ENCODE measurements at regions not wholly inside any gene's neighbourhood (a gene's known extent, or its start where the extent isn't known, plus 50 kb on each side); places are given as distances from the start of the nearest gene placed in this dataset.

DNA sequence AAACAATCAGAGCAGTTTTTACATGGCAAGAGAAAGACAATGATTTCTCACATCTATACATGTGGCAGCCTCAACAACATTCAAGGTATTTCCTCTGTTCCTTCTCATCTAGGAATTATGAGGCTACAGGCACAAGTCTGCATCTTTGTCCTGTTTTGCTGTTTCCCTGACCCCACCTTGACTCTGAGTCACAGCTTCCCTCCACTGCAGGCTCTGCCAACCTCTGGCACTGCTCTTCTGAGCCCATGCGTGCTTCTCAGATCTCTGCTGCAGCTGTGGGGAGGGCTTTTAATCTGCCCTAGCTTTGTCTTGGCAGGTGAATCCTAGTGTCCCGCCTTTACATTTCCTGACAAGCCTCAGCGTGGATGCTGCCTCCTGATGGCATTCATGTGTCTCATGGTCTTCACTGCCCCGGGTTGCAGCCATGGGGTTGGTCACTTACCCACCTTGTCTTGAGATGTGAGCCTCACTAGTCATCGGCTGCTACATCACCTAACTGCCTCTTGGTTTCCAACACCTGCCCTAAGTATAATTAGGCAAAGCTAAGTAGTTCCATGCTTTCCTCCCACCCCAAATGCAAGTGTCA lies 578.5 kb downstream of the TBC1D22A start:
- TF ChIP-seq, protein P1, sequence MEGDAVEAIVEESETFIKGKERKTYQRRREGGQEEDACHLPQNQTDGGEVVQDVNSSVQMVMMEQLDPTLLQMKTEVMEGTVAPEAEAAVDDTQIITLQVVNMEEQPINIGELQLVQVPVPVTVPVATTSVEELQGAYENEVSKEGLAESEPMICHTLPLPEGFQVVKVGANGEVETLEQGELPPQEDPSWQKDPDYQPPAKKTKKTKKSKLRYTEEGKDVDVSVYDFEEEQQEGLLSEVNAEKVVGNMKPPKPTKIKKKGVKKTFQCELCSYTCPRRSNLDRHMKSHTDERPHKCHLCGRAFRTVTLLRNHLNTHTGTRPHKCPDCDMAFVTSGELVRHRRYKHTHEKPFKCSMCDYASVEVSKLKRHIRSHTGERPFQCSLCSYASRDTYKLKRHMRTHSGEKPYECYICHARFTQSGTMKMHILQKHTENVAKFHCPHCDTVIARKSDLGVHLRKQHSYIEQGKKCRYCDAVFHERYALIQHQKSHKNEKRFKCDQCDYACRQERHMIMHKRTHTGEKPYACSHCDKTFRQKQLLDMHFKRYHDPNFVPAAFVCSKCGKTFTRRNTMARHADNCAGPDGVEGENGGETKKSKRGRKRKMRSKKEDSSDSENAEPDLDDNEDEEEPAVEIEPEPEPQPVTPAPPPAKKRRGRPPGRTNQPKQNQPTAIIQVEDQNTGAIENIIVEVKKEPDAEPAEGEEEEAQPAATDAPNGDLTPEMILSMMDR (conservative IDR thresholded peaks at IDR 0.05; ENCODE audit: low read length) = no peak
- TF ChIP-seq EZH2phosphoT487 (IDR thresholded peaks at IDR 0.05; ENCODE audit: borderline replicate concordance) = no peak
- no peak overlapping the region for H3K4me2 ChIP-seq (ENCODE audit: low read depth, low read length, poor library complexity, severe bottlenecking)

DNA sequence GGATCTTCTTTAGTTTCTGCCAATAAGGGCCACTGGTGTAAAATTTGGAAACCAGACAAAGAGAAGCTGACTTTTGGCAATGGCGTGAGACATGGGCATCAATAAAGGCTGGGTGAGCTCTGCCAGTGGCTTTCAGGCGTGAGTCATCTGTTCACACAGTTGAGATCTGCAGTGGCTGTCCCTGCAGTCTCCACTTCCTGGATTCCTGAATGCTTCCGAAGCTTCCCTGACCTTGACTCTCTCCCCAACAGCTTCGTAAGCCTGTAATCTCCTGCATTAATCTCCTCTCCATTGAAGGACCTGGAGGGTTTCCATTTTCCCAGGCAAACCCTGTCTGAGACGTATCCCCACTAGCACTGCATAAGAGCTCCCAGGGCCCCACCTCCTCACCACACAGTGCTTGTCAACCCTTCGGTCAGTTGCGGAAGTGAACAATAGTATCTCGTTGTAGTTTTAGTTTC lies 574.7 kb downstream of the TBC1D22A start:
- Histone ChIP-seq H3K9ac (ENCODE audit: low read depth, low read length, poor library complexity, severe bottlenecking) (no peak overlapping the region), H3K79me2 (ENCODE audit: insufficient read depth, low read length) (no peaks in the 10 kb centered on the region), H3K9me3 (ENCODE audit: insufficient read depth, low read depth, low read length) (no peaks in the 10 kb centered on the region), H3F3A (ENCODE audit: low read depth) (no peaks in the 10 kb centered on the region), H4K20me1 (ENCODE audit: insufficient read depth, low read length, poor library complexity, severe bottlenecking) (no peaks in the 10 kb centered on the region), H3K27me3 (ENCODE audit: insufficient read depth, low read length, poor library complexity, severe bottlenecking) (no peaks in the 10 kb centered on the region), H3K4me2 (ENCODE audit: low read depth, low read length, poor library complexity, severe bottlenecking) (no peak overlapping the region), H3K9me2 (replicated peaks; ENCODE audit: low read depth, low read length) (no peaks in the 10 kb centered on the region), H2AFZ (ENCODE audit: low read length) (no peak overlapping the region), H3K4me1 (ENCODE audit: insufficient read depth, low read length, poor library complexity, severe bottlenecking) (no peaks in the 10 kb centered on the region), H3K4me3 (ENCODE audit: low read length, poor library complexity, severe bottlenecking) (no peak overlapping the region), H3K36me3 (ENCODE audit: insufficient read depth, low read length) (no peaks in the 10 kb centered on the region)
- TF ChIP-seq EZH2phosphoT487 (IDR thresholded peaks at IDR 0.05; ENCODE audit: borderline replicate concordance) = no peak
- TF ChIP-seq, protein P1 (conservative IDR thresholded peaks at IDR 0.05; ENCODE audit: low read length) = no peak

More for the DNA sequence above, 578.5 kb downstream of the TBC1D22A start:
- no peak overlapping the region for H2AFZ ChIP-seq (ENCODE audit: low read length)
- no peaks in the 10 kb centered on the region for H3K9me2 ChIP-seq (replicated peaks; ENCODE audit: low read depth, low read length)
- H3F3A ChIP-seq (ENCODE audit: low read depth) = no peaks in the 10 kb centered on the region
- no peaks in the 10 kb centered on the region for H3K4me1 ChIP-seq (ENCODE audit: insufficient read depth, low read length, poor library complexity, severe bottlenecking)
- no peaks in the 10 kb centered on the region for H4K20me1 ChIP-seq (ENCODE audit: insufficient read depth, low read length, poor library complexity, severe bottlenecking)
- no peaks in the 10 kb centered on the region for H3K36me3 ChIP-seq (ENCODE audit: insufficient read depth, low read length)
- peaks cover 11% of the 10 kb centered on the region; the same call in 1 of the 2 replicates for H3K9me3 ChIP-seq (ENCODE audit: insufficient read depth, low read depth, low read length)
- H3K79me2 ChIP-seq (ENCODE audit: insufficient read depth, low read length) = no peaks in the 10 kb centered on the region
- H3K27me3 ChIP-seq (ENCODE audit: insufficient read depth, low read length, poor library complexity, severe bottlenecking) = no peaks in the 10 kb centered on the region
- no peak overlapping the region for H3K4me3 ChIP-seq (ENCODE audit: low read length, poor library complexity, severe bottlenecking)
- no peak overlapping the region for H3K9ac ChIP-seq (ENCODE audit: low read depth, low read length, poor library complexity, severe bottlenecking)

DNA sequence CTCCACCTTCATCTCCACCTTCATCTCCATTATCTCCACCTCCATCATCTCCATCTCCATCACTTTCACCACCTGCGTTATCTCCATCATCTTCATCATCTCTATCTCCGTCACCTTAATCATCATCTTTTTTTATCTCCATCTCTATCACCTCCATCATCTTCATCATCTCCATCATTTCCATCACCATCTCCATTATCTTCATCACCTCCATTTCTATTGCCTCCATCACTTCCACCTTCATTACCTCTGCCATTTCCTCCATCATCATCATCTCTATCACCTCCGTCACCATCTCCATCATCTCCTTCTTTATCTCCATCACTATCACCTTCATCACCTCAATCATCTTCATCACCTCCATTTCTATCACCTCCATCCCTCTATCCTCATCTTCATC lies 573.5 kb downstream of the TBC1D22A start:
- no peak overlapping the region for H3K9ac ChIP-seq (ENCODE audit: low read depth, low read length, poor library complexity, severe bottlenecking)

More for the DNA sequence above, 573.5 kb downstream of the TBC1D22A start:
- Histone ChIP-seq H3F3A (ENCODE audit: low read depth) (no peaks in the 10 kb centered on the region), H3K4me1 (ENCODE audit: insufficient read depth, low read length, poor library complexity, severe bottlenecking) (no peaks in the 10 kb centered on the region), H3K79me2 (ENCODE audit: insufficient read depth, low read length) (no peaks in the 10 kb centered on the region), H3K4me3 (ENCODE audit: low read length, poor library complexity, severe bottlenecking) (no peak overlapping the region), H3K4me2 (ENCODE audit: low read depth, low read length, poor library complexity, severe bottlenecking) (no peak overlapping the region), H3K9me3 (ENCODE audit: insufficient read depth, low read depth, low read length) (no peaks in the 10 kb centered on the region; the same call in 1 of the 2 replicates), H3K36me3 (ENCODE audit: insufficient read depth, low read length) (no peaks in the 10 kb centered on the region), H2AFZ (ENCODE audit: low read length) (no peak overlapping the region), H3K9me2 (replicated peaks; ENCODE audit: low read depth, low read length) (no peaks in the 10 kb centered on the region), H4K20me1 (ENCODE audit: insufficient read depth, low read length, poor library complexity, severe bottlenecking) (no peaks in the 10 kb centered on the region), H3K27me3 (ENCODE audit: insufficient read depth, low read length, poor library complexity, severe bottlenecking) (no peaks in the 10 kb centered on the region)
- TF ChIP-seq, protein P1 (conservative IDR thresholded peaks at IDR 0.05; ENCODE audit: low read length) = no peak
- TF ChIP-seq EZH2phosphoT487 (IDR thresholded peaks at IDR 0.05; ENCODE audit: borderline replicate concordance) = no peak
